Hepatocyte (in vitro differentiated cells): ENCODE measurements at regions not wholly inside any gene's neighbourhood (a gene's known extent, or its start where the extent isn't known, plus 50 kb on each side); places are given as distances from the start of the nearest gene placed in this dataset.
A peak's percentile ranks its signal among the peaks of the same experiment; 100 is the strongest.

Experiments
- DNase-seq: peaks from one replicate; pipeline ENCODE4 v3.0.0-alpha.2; 2016; ENCODE audit warnings: low spot score
- H2AFZ ChIP-seq: fragments of 200-600 bp; sonication (generic); 2 replicates; pipeline ENCODE4 v1.6.0; 2016; ENCODE audit warnings: antibody characterized with exemption, mild to moderate bottlenecking
- H3K27ac ChIP-seq: fragments of 200-600 bp; sonication (generic); 2 replicates; pipeline ENCODE4 v1.5.1; 2016; ENCODE audit warnings: mild to moderate bottlenecking
- H3K27me3 ChIP-seq: fragments of 200-600 bp; sonication (generic); 2 replicates; pipeline ENCODE4 v1.6.1; 2016
- H3K36me3 ChIP-seq: fragments of 200-600 bp; sonication (generic); replicated peaks from 2 replicates; pipeline ENCODE4 v1.5.1; 2016; ENCODE audit warnings: low read depth; ENCODE audit not compliant: insufficient read depth
- H3K4me1 ChIP-seq: fragments of 200-600 bp; sonication (generic); 2 replicates; pipeline ENCODE4 v1.5.1; 2016; ENCODE audit warnings: mild to moderate bottlenecking, moderate library complexity; ENCODE audit not compliant: insufficient read depth
- H3K4me2 ChIP-seq: fragments of 200-600 bp; sonication (generic); 2 replicates; pipeline ENCODE4 v1.6.0; 2016
- H3K4me3 ChIP-seq: fragments of 200-600 bp; sonication (generic); 2 replicates; pipeline ENCODE4 v1.5.1; 2016; ENCODE audit warnings: mild to moderate bottlenecking
- H3K79me2 ChIP-seq: fragments of 200-600 bp; sonication (generic); 2 replicates; pipeline ENCODE4 v1.6.0; 2017; ENCODE audit warnings: mild to moderate bottlenecking
- H3K9me2 ChIP-seq: fragments of 200-600 bp; sonication (generic); replicated peaks from 2 replicates; pipeline ENCODE4 v1.6.0; 2017; ENCODE audit warnings: mild to moderate bottlenecking; ENCODE audit not compliant: insufficient read depth
- H3K9me3 ChIP-seq: fragments of 200-600 bp; sonication (generic); 2 replicates; pipeline ENCODE4 v1.5.1; 2016; ENCODE audit warnings: low read depth, mild to moderate bottlenecking
- H4K20me1 ChIP-seq: fragments of 200-600 bp; sonication (generic); 2 replicates; pipeline ENCODE4 v1.6.0; 2016; ENCODE audit warnings: mild to moderate bottlenecking; ENCODE audit not compliant: insufficient read depth, poor library complexity, severe bottlenecking
- CTCF ChIP-seq: fragments of 200-600 bp; sonication (generic); IDR thresholded peaks from 2 replicates; pipeline ENCODE4 v1.5.1; 2016; ENCODE audit warnings: antibody characterized with exemption, mild to moderate bottlenecking; ENCODE audit not compliant: poor library complexity
- EZH2 ChIP-seq: fragments of 200-600 bp; sonication (generic); IDR thresholded peaks from 2 replicates; pipeline ENCODE4 v1.6.1; 2016; ENCODE audit warnings: antibody characterized with exemption, mild to moderate bottlenecking, borderline replicate concordance
- EZH2phosphoT487 ChIP-seq: fragments of 200-600 bp; sonication (generic); IDR thresholded peaks from one replicate; pipeline ENCODE4 v1.6.1; 2018; ENCODE audit warnings: antibody characterized with exemption, mild to moderate bottlenecking, low read depth, moderate library complexity; ENCODE audit not compliant: unreplicated experiment, severe bottlenecking
- WGBS: methylation state at CpG from one replicate; pipeline ENCODE4 v1.1.6; 2016; ENCODE audit warnings: low lambda C conversion rate; ENCODE audit errors: missing lambda C conversion rate; 5-methylcytosine and 5-hydroxymethylcytosine counted together

GRCh38 chr6:51108563-51109234 is 290.0 kb downstream of the TFAP2B start:
- Histone ChIP-seq H3K27ac (no peak overlapping the region), H3K27me3 (no peaks in the 10 kb centered on the region), H3K9me3 (no peaks in the 10 kb centered on the region), H3K4me2 (no peak overlapping the region), H3K4me3 (no peak overlapping the region), H2AFZ (no peak overlapping the region), H3K4me1 (no peaks in the 10 kb centered on the region), H4K20me1 (no peaks in the 10 kb centered on the region), H3K9me2 (no peaks in the 10 kb centered on the region), H3K79me2 (no peaks in the 10 kb centered on the region), H3K36me3 (no peaks in the 10 kb centered on the region)
- 91% methylated on average over 4 of the region's 4 CpGs for WGBS
- no peak for DNase-seq
- TF ChIP-seq EZH2 (no peak), CTCF (no peak), EZH2phosphoT487 (no peak)

GRCh38 chr6:51112731-51113130 is 294.1 kb downstream of the TFAP2B start:
- no peaks in the 10 kb centered on the region for H4K20me1 ChIP-seq
- H3K4me3 ChIP-seq = no peak overlapping the region
- no peaks in the 10 kb centered on the region for H3K4me1 ChIP-seq
- H3K36me3 ChIP-seq = no peaks in the 10 kb centered on the region
- H3K9me2 ChIP-seq = no peaks in the 10 kb centered on the region
- DNase-seq = peak; percentile 8
- no peaks in the 10 kb centered on the region for H3K9me3 ChIP-seq
- no peak overlapping the region for H2AFZ ChIP-seq
- H3K27ac ChIP-seq = peak overlapping the region; percentile 43
- TF ChIP-seq EZH2 (no peak), CTCF (no peak), EZH2phosphoT487 (no peak)
- H3K27me3 ChIP-seq = no peaks in the 10 kb centered on the region
- 49% methylated on average over 5 of the region's 5 CpGs for WGBS
- H3K79me2 ChIP-seq = no peaks in the 10 kb centered on the region
- H3K4me2 ChIP-seq = no peak overlapping the region

- Histone ChIP-seq H3K36me3 (no peaks in the 10 kb centered on the region), H3K9me2 (no peaks in the 10 kb centered on the region), H3K79me2 (no peaks in the 10 kb centered on the region), H3K27me3 (no peaks in the 10 kb centered on the region), H2AFZ (no peak overlapping the region), H3K9me3 (no peaks in the 10 kb centered on the region), H3K27ac (no peak overlapping the region), H3K4me1 (no peaks in the 10 kb centered on the region), H3K4me3 (no peak overlapping the region), H3K4me2 (no peak overlapping the region), H4K20me1 (no peaks in the 10 kb centered on the region)
- WGBS = 45% methylated on average over 3 of the region's 3 CpGs
- DNase-seq = no peak
- no peak for TF ChIP-seq CTCF
- no peak for TF ChIP-seq EZH2phosphoT487
- no peak for TF ChIP-seq EZH2
Measured at GRCh38 chr6:51116723-51117122, 298.1 kb downstream of the TFAP2B start.
